CD14-positive monocyte (primary cell): ENCODE measurements at regions not wholly inside any gene's neighbourhood (a gene's known extent, or its start where the extent isn't known, plus 50 kb on each side); places are given as distances from the start of the nearest gene placed in this dataset.

Source experiments
- DNase-seq, 3 donors: peaks; one replicate each; pipeline ENCODE4 v3.0.0-alpha.2; 2011 to 2022
- H2AFZ ChIP-seq: 2 replicates; pipeline ENCODE4 v1.6.0; 2012; ENCODE audit warnings: mild to moderate bottlenecking, low read depth, low read length, inconsistent platforms; ENCODE audit not compliant: insufficient read depth, poor library complexity, severe bottlenecking
- H3K27ac ChIP-seq, 2 donors: 1 replicate in 1 of 2; 2 replicates in 1 of 2; pipeline ENCODE4 v1.5.1; 2012 to 2013; ENCODE audit warnings: low read length in 2 of 2, control low read depth in 1 of 2, inconsistent platforms in 1 of 2, low read depth in 1 of 2, mild to moderate bottlenecking in 1 of 2
- H3K27me3 ChIP-seq, 2 donors: one replicate each; pipeline versions ENCODE4 v1.6.0 to v1.6.1; 2011 to 2013; ENCODE audit warnings: low read length in 2 of 2; ENCODE audit not compliant: control insufficient read depth in 2 of 2, insufficient read depth in 2 of 2
- H3K36me3 ChIP-seq, 2 donors: replicated peaks in 1 of 2; 1 replicate in 1 of 2; 2 replicates in 1 of 2; pipeline versions ENCODE4 v1.5.1 to v1.6.1; 2012 to 2013; ENCODE audit warnings: low read length in 2 of 2, control low read depth in 1 of 2, inconsistent platforms in 1 of 2, mild to moderate bottlenecking in 1 of 2; ENCODE audit not compliant: insufficient read depth in 2 of 2, control insufficient read depth in 1 of 2
- H3K4me1 ChIP-seq, 2 donors: 1 replicate in 1 of 2; 2 replicates in 1 of 2; pipeline versions ENCODE4 v1.5.1 to v1.6.1; 2012 to 2013; ENCODE audit warnings: low read length in 2 of 2, control low read depth in 1 of 2, inconsistent platforms in 1 of 2, mild to moderate bottlenecking in 1 of 2, moderate library complexity in 1 of 2; ENCODE audit not compliant: insufficient read depth in 2 of 2, control insufficient read depth in 1 of 2
- H3K4me2 ChIP-seq: replicated peaks from 2 replicates; pipeline ENCODE3; 2012; ENCODE audit warnings: low read length, moderate library complexity, mild to moderate bottlenecking; ENCODE audit not compliant: poor library complexity, severe bottlenecking; ENCODE audit errors: extremely low read depth
- H3K4me3 ChIP-seq, 3 experiments: fragments of 200-600 bp in 1 of 3; sonication (generic) in 1 of 3; replicated peaks in 1 of 3; 1 replicate in 2 of 3; 2 replicates in 1 of 3; pipeline ENCODE4 v1.5.1; 2011 to 2013; ENCODE audit warnings: low read length in 3 of 3, mild to moderate bottlenecking in 3 of 3, control low read depth in 2 of 3, low read depth in 2 of 3, inconsistent platforms in 1 of 3, moderate library complexity in 1 of 3
- H3K79me2 ChIP-seq: 2 replicates; pipeline ENCODE4 v1.6.0; 2012; ENCODE audit warnings: mild to moderate bottlenecking, control low read depth, inconsistent platforms, low read length, moderate library complexity; ENCODE audit not compliant: insufficient read depth
- H3K9ac ChIP-seq: 2 replicates; pipeline ENCODE4 v1.6.0; 2017; ENCODE audit warnings: low read length, mild to moderate bottlenecking; ENCODE audit not compliant: insufficient read depth, poor library complexity, severe bottlenecking
- H3K9me3 ChIP-seq, 2 donors: replicated peaks in 1 of 2; 1 replicate in 1 of 2; 2 replicates in 1 of 2; pipeline versions ENCODE4 v1.5.1 to v1.6.1; 2012 to 2013; ENCODE audit warnings: low read length in 2 of 2, control low read depth in 1 of 2; ENCODE audit not compliant: control insufficient read depth in 1 of 2, insufficient read depth in 1 of 2
- H4K20me1 ChIP-seq: 2 replicates; pipeline ENCODE4 v1.6.0; 2012; ENCODE audit warnings: mild to moderate bottlenecking, low read length, control low read depth, moderate library complexity; ENCODE audit not compliant: insufficient read depth
- H3K27ac Mint-ChIP-seq, 7 donors: one replicate each; pipeline ENCODE4 v1.8.0; 2020; ENCODE audit warnings: mild to moderate bottlenecking in 7 of 7, mixed read lengths in 7 of 7, moderate library complexity in 6 of 7, inconsistent platforms in 2 of 7
- H3K27me3 Mint-ChIP-seq, 3 donors: one replicate each; pipeline ENCODE4 v1.8.0; 2021 to 2022; ENCODE audit warnings: low read depth in 3 of 3, mild to moderate bottlenecking in 3 of 3, mixed read lengths in 3 of 3, moderate library complexity in 3 of 3, inconsistent platforms in 1 of 3
- H3K36me3 Mint-ChIP-seq, 2 donors: one replicate each; pipeline ENCODE4 v1.8.0; 2020; ENCODE audit warnings: mixed read lengths in 2 of 2, inconsistent platforms in 1 of 2, mild to moderate bottlenecking in 1 of 2
- H3K4me1 Mint-ChIP-seq: one replicate; pipeline ENCODE4 v1.8.0; 2020; ENCODE audit warnings: mild to moderate bottlenecking, mixed read lengths
- H3K4me3 Mint-ChIP-seq, 2 donors: one replicate each; pipeline ENCODE4 v1.8.0; 2020; ENCODE audit warnings: mild to moderate bottlenecking in 2 of 2, mixed read lengths in 2 of 2, moderate library complexity in 1 of 2
- H3K9me3 Mint-ChIP-seq, 7 donors: one replicate each; pipeline ENCODE4 v1.8.0; 2020 to 2022; ENCODE audit warnings: mixed read lengths in 7 of 7, mild to moderate bottlenecking in 6 of 7, moderate library complexity in 6 of 7, inconsistent platforms in 2 of 7
- WGBS: methylation state at CpG from one replicate; pipeline ENCODE4 v1.1.5; 2013; ENCODE audit warnings: missing lambda C conversion rate; ENCODE audit not compliant: insufficient coverage; 5-methylcytosine and 5-hydroxymethylcytosine counted together
- intact Hi-C, 2 donors: fragments of 100-400 bp; cut with micrococcal nuclease; formaldehyde crosslinking; loops; one replicate each; pipeline versions ENCODE4 v1.15.0 to v1.15.1; 2023
- TF ChIP-seq, protein P1 (sequence below): fragments of 200-600 bp; IDR thresholded peaks from one replicate; pipeline ENCODE4 v1.8.0; 2022; ENCODE audit warnings: antibody characterized with exemption, mild to moderate bottlenecking

DNA sequence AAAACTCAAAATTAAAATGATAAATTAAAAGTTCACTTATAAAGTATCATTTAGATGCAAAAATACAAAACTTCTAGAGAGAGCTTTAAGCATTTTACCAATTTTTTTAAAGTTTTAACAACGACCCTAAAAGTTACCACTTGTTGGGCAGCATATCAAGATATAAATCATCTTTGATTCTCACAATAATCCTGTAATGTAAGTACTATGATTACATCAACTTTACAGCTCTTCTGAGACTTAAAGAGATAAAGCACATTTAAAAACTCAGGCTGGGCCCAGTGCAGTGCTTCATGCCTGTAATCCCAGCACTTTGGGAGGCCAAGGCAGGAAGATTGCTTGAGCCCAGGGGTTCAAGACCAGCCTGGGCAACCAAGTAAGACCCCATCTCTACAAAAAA lies 202.7 kb upstream of the GPC6 start:
- Histone ChIP-seq H3K4me1 (no peaks in the 10 kb centered on the region), H3K9ac (no peak overlapping the region), H3K4me3 (no peak overlapping the region), H3K79me2 (no peaks in the 10 kb centered on the region), H3K9me3 (peaks cover 0 to 3% of the 10 kb centered on the region in 2 donors), H3K27ac (no peak overlapping the region), H4K20me1 (no peaks in the 10 kb centered on the region), H2AFZ (no peak overlapping the region), H3K36me3 (no peaks in the 10 kb centered on the region), H3K27me3 (no peaks in the 10 kb centered on the region), H3K4me2 (no peak overlapping the region)
- Mint-ChIP-seq H3K4me3 (no peak overlapping the region), H3K27me3 (no peaks in the 10 kb centered on the region), H3K36me3 (no peaks in the 10 kb centered on the region), H3K9me3 (peaks cover 0 to 8% (median 6%) of the 10 kb centered on the region in 7 donors), H3K27ac (no peak overlapping the region), H3K4me1 (no peaks in the 10 kb centered on the region)
- TF ChIP-seq, protein P1, sequence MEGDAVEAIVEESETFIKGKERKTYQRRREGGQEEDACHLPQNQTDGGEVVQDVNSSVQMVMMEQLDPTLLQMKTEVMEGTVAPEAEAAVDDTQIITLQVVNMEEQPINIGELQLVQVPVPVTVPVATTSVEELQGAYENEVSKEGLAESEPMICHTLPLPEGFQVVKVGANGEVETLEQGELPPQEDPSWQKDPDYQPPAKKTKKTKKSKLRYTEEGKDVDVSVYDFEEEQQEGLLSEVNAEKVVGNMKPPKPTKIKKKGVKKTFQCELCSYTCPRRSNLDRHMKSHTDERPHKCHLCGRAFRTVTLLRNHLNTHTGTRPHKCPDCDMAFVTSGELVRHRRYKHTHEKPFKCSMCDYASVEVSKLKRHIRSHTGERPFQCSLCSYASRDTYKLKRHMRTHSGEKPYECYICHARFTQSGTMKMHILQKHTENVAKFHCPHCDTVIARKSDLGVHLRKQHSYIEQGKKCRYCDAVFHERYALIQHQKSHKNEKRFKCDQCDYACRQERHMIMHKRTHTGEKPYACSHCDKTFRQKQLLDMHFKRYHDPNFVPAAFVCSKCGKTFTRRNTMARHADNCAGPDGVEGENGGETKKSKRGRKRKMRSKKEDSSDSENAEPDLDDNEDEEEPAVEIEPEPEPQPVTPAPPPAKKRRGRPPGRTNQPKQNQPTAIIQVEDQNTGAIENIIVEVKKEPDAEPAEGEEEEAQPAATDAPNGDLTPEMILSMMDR: no peak
- DNase-seq: no peak
- intact Hi-C loops: no loop called here
- no CpG with 5 or more reads among the region's 1 CpG for WGBS

DNA sequence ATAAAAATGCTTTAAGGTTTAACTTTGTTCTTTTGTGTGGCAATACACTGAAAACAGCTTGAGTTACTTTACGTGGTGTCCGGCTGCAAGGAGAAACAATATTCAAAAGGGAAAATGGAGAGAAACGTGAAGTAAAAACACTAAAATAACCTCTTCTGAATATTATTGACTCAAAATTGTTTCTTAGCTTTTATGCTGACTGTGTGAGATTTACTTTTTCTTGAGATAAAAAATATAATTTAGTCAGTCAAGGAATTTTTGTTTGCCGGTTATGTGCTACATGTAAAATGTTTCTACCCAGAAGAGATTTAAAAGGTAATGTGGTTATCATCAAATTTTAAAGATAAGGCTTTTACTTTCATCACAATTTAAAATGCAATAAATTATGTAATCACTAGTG lies 200.6 kb upstream of the GPC6 start:
- Histone ChIP-seq H3K9me3 (peaks cover 0 to 1% of the 10 kb centered on the region in 2 donors), H3K4me3 (no peak overlapping the region), H3K27ac (no peak overlapping the region), H3K4me1 (no peaks in the 10 kb centered on the region), H3K36me3 (no peaks in the 10 kb centered on the region), H3K27me3 (no peaks in the 10 kb centered on the region), H3K9ac (no peak overlapping the region), H4K20me1 (no peaks in the 10 kb centered on the region), H3K4me2 (no peak overlapping the region), H2AFZ (no peak overlapping the region), H3K79me2 (no peaks in the 10 kb centered on the region)
- H3K36me3 Mint-ChIP-seq: no peaks in the 10 kb centered on the region
- H3K27me3 Mint-ChIP-seq: no peaks in the 10 kb centered on the region
- H3K4me1 Mint-ChIP-seq: no peaks in the 10 kb centered on the region
- no peak overlapping the region for H3K27ac Mint-ChIP-seq
- intact Hi-C loops: no loop called here
- WGBS: no CpG with 5 or more reads among the region's 4 CpGs
- TF ChIP-seq, protein P1: no peak
- no peak for DNase-seq
- no peak overlapping the region for H3K4me3 Mint-ChIP-seq
- peaks cover 0 to 7% (median 2%) of the 10 kb centered on the region in 7 donors for H3K9me3 Mint-ChIP-seq
